GM18868 (cell line): ENCODE measurements at regions not wholly inside any gene's neighbourhood (a gene's known extent, or its start where the extent isn't known, plus 50 kb on each side); places are given as distances from the start of the nearest gene placed in this dataset.
"Not testable (repeated sequence)": the region's sequence is repeated elsewhere in the genome, so short reads cannot be mapped to it uniquely, and the experiment has no call there.

Experiments
- ATAC-seq: cut with Tn5 transposase; IDR thresholded peaks from one replicate; pipeline ENCODE4 v1.9.1; 2021; ENCODE audit warnings: mild to moderate bottlenecking, moderate library complexity; ENCODE audit not compliant: unreplicated experiment

DNA sequence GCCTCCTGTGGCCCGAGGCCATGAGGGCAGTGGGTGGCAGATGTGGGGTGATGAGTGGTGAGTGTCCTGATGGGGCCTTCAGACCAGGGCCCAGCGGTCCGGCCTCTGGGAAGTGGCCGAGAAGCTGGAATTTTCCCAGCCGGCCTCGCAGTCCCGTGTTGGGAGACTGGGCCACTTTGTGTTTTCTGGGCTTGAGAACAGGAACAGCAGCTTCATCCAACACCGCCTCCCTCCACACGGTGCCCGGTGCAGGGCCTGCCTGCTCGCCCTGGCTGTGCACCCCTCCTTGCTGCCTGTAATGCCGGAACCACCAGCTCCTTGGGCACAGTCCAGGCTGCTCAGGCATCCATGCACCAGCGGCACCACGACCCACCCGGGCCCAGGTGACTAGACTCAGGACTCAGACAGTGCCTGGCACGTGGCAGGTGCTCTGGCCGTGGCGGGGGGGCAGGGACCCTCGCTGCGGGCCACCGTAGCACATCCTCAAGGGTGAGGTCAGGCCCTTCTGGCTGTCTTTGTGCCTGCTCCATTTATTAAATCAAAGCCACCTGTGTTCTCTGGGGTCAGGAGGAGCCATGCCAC lies 194.7 kb downstream of the BANP start:
- ATAC-seq = not testable (repeated sequence)

DNA sequence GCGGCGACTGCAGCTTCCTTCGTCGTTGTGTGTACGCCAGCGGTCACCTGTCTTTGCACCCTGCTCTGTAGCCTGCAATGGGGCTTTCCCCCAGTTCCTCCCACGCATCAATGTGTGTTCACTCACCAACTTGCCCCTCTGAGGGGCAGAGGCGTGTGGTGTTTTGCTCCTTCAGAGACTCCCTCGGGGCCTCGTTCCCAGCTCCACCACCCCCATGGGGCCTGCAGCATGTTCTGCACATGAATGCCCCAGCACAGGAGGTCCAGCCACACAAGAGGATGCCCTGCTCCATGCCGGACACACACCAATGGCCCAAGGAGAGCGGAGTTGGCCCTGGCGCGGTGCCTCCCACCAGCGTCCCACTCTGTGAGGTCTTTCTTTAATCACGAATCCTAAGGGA lies 196.8 kb downstream of the BANP start:
- ATAC-seq = not testable (repeated sequence)

DNA sequence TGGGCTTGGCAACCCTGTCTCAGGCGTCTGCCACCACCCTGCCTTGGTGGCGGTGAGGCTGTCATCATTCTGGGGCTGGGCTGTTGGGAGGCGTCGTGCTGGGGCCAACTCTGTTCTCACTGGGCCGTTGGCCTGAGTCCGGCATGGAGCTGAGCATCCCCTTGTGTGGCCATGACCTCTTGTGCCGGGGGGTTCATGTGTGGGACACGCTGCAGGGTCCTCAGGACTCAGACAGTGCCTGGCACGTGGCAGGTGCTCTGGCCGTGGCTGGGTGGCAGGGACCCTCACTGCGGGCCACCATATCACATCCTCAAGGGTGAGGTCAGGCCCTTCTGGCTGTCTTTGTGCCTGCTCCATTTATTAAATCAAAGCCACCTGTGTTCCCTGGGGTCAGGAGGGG lies 197.4 kb downstream of the BANP start:
- ATAC-seq = not testable (repeated sequence)

DNA sequence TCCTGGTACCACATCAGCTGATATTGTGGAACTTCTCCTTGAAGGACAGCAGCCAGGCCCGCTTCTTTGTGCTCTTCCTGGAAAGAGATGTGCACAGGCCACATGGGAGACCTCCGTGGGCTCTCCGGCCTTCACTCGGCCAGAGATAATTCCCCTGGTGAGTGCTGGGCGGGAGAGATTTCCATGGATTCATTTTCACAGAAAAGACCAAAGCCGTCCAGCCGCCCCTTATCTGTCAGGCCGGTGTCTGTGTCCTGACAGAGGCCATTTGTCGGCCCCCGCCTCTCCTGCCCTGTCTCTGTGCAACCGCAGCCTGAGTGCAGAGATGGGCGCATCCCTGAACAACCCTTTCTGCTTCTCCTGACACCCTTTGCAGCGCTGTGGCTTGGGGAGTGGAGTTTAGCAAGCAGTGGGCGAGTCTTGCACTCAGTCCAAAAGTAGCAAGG lies 197.9 kb downstream of the BANP start:
- not testable (repeated sequence) for ATAC-seq

DNA sequence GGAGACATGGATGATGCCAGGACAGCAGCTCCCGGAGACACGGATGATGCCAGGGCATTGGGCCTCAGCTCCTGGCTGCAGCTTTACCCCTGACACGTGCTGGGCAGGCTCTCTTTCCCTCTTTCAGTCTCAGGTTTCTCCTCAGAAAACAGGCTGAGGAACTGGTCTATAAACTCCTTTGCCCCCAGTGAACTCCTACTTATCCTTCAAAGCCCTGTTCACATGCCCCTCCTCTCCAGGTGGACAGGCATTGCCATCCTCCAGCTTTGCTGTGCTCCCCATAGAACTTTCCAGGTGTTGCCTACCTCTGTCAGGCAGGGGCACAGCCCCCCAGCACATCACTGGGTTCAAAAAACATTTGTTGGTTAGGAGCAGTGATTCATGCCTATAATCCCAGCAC lies 198.4 kb downstream of the BANP start:
- not testable (repeated sequence) for ATAC-seq

DNA sequence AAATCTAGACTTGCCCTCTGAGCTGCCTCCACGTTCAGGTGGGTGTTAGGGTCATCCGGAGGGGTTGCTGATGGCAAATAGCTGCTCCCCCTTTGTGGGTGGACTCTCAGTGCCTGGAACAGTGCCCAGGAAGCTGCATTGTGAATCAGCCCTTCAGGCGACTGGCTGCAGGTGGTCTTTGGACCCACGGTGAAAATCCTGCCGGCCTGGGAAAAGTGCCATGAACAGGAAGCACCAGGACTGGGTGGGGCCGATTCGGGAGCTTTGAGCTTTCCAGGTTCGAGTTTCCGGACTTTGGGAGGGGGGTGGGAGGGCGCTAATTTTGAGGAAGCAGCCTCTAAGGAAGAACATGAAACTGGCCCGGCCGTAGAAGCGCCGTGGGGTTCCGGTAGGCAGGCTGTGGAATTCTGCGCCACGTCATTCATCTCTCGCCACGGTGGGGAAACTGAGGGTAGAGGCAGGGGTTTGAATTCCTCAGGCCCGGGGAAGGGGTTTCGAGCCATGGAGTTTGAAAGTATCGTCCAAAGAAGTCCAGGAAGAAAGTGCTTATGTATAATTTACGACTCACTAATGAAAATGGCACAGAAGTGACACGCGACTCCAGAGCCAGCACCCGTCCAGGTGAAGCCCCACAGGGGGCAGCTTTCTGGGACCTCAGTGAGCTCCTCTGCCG lies 199.4 kb downstream of the BANP start:
- not testable (repeated sequence) for ATAC-seq

DNA sequence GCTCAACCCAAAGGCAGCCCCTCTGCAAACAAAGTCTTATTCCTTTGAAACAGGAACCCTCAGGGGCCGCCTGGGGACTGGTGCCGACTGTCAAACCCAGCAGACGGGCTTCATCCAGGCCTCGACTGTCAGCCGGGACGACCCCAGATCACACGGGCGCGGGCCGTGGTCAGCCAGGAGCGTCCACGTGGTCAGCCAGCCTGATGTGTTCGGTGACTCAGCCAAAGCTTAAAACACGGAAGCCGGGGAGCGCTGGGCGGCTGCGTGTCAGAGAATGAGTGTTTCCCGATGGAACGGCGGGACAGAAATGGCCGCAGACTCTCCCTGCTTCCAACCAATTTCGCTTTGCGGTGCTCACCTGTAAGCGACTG lies 199.9 kb downstream of the BANP start:
- ATAC-seq = not testable (repeated sequence)

DNA sequence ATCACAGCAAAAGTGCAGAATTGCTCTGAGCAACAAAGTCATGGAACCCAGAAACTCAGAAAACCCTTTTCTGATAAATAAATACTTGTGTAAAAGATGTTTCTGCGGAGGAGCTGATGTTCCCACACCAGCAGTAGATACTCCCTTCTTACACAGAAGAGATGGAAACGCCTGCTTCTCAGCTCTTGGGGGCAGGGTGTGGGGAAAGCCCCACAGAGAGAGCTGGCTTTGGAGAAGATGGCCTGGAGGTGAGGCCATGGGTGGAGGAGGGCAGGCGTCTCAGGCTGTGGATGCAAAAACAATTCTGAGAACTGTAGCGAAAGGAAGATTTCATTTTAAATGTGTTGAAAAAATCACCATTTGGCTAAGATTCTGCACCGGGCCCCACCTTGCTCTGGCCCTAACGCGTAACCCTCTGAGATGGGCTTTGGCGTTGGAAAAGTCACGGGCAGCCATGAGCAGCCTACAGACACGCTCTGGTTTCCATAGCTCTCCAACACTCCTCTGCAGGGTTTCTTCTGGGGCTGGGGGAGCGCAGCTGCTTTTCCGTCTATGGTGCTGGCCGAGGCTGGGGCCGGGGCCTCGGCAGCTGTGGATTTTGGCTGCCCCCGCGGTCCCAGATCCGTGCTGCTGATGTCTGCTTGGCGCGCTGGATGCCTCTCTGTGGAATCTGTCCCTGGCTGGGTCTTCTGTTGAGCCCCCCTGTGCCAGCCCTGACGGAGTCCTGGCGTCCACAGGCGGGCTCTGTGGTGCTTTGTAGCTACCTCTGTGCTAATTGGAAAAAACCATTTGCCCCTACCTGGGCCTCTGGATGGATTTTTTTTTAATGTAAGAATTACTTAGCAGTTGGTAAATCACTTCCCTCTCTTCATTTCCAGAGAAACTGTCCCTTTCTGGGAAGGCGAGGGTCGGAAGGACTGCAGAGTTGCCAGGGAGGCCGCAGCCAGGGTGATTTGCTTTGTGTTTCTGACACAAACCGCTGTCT lies 200.9 kb downstream of the BANP start:
- ATAC-seq = not testable (repeated sequence)

DNA sequence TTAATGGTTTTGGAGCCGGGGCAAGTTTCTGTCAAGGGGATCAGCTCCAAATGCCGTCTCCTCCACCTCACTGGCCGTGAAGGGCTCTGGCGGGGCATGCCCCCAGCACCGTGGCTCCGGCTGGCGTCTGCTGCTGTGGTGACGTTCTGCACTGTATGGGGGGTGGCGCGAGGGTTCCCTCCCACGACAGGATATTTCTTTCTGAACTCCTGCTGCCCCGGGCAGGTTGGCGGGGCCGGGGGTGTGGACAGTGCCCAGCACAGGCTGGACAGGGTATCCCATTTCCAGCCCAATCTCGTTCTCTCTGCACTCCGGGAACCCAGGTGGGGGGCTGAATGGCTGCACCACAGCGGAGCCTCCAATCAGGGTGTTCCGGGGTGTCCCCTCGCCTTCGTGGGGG lies 201.6 kb downstream of the BANP start:
- not testable (repeated sequence) for ATAC-seq

DNA sequence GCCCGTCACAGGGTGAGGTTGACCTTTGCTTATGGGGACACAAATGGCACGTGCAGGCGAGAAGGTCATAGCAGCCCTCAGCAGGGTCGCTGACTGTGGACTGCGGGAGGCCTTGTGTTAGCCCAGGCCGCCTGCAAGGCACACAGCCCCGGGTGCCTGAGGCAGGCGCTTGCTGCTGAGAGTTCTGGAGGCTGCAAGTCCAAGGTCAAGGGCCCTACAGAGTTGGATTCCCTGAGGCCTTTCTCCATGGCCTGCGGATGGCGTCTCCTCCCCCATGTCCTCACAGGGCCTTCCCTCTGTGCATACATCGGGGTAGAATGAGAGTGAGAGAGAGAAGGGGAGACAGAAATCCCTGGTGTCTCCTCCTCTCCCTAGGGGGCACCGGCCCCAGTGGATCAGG lies 202.3 kb downstream of the BANP start:
- ATAC-seq = not testable (repeated sequence)

DNA sequence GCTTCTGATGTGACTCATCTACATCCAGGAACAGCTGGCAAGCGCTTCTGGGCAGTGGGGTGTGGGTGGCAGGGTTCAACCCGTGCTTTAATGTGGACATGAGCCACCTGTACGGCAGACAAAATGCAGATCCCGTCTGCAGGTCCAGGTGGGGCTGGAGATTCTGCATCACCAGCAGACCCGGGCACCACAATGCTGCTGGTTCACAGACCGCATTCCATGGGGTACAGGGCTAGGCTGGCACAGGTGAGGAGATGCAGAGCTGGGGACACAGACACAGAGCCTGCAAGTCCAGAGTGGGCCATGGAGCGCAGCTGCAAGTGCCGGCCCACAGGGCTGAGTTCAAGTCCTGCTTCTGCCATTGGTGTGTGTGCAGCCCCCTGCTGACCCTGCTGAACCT lies 203.7 kb downstream of the BANP start:
- not testable (repeated sequence) for ATAC-seq

DNA sequence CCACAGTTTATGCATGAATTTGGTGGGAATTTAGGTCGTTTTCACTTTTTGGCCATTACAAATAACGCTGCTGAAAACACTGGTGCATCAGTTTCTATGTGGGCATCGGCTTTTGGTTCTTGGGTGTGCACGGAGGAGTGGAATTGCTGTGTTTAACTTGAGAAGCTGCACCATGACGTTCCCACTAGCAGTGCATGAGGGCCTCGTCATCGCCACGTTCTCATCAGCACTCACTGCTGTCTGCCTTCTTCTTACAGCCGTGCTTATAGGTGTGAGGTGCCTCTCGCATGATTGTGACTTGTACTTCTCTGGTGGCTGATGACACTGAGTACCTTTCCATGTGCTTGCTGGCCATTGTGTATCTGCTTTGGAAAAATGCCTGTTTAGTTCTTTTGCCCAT lies 204.4 kb downstream of the BANP start:
- not testable (repeated sequence) for ATAC-seq

DNA sequence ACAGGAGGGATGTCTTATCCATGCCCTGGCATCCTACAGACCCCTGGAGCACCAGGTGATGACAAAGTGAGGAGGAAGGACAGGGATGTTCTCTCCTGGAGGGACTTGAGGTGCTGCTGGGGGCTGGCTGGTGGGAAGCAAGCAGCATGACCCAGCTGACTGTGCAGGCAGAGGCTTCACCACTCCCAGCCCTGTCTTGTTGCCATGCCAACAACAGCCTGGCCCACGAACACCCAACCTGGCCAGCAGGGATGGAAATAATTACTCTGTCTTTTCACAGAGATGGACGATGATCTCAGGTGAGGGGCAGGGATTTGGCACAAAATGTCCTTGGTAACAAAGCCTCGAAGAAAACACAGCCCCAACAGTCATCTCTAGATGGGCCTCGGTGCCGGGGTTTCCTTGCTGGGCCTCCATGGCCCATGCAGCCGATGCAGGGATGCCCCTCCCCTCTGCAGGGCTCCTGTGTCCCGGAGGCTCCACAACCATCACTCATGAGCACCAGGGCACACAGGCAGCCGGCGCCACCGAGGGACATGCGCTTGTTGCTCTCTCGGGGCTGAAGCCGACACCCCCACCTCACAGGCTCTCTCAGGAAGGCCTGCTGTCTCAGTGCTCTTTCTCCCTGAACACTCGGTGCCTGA lies 205.5 kb downstream of the BANP start:
- not testable (repeated sequence) for ATAC-seq

DNA sequence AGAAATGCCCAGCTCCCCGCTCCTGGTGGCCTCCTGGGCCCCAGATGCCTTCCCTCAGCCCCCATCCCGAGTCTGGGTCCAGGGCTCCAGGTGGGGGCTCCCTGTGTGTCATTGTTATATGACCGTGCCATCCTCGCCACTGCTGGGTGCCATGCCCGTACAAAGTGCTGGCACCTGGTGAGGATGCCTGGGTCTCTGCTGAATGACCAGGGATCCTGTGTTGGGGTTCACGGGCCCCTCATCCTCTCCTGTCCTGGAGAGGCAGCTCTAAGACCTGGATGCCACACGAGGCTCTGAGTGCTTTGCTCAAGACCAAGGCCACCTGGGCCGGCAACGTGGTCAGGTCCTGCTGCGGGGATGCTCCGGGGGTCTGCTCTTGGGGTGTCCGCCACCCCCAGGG lies 206.5 kb downstream of the BANP start:
- ATAC-seq = not testable (repeated sequence)

DNA sequence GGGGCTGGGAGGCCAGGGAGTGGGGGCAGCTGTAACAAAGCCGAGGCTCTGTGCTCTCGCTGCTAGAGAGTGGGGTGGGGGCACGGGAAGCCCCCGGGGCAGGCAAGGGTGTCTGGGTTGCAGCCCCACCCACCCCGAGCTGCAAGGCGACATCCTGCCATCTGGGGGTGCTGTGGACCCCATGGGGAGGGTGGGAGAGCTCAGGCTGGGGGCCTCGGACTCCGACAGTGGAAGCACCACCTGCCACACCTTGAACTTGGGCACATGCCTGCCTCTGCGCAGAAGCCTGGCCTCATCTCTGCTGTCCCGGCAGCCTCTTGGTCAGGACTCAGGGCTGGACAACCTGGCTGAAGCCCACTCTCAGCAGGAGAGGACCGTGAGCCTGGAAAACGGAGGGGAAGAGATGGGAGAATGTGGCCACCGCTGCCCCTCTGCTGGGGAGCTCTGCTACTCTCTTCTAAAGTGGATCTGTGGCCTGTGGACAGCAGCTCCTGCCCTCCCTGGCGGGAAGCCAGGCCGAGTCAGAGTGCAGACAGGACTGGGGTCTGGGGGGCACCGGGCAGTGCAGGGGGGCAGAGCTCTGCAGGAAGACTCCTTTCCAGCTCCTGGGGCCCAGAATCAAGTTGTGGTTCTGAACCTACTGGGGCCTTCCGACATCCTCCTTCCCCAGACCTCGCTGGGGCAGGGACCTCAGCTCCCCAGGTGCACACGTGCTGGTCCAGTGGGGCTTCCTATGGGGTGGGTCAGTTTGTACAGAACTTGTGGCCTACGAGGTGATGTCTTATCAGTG lies 207.2 kb downstream of the BANP start:
- ATAC-seq = not testable (repeated sequence)

DNA sequence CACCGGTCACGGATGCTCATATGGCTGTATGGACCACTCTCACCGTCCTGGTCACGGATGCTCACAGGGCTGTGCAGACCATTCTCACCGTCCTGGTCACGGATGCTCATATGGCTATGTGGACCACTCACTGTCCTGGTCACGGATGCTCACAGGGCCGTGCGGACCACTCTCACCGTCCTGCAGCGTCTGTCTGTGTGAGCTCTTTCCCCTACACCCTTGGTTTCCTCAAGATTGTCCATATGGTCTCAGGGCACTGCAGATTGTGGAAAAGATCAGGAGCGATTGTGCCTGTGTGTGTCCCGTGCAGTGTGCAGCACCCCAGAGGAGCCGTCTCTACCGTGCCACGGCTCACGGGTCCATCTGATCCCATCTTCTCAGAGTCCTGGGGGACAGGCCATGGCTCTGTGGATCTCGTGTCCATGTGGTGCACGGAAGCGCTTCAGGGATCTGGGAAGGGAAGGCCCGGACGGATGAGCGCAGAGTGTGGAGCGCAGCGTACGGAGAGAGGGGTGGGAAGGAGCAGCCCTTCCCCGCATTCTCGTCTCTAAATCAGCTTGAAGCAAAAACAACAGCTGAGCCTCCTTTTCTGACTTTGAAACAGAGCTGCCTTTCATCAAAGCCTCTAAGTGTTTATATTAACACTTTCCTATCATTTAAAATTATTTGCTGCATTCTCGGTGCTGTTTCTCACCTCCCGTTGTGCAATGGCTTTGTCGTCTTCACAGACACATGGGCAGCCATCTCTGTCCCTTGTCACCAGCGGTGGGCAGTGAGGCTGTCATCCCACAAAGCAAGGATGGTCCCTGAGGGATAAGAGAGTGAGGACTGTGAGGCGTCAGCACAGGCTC lies 208.0 kb downstream of the BANP start:
- not testable (repeated sequence) for ATAC-seq

DNA sequence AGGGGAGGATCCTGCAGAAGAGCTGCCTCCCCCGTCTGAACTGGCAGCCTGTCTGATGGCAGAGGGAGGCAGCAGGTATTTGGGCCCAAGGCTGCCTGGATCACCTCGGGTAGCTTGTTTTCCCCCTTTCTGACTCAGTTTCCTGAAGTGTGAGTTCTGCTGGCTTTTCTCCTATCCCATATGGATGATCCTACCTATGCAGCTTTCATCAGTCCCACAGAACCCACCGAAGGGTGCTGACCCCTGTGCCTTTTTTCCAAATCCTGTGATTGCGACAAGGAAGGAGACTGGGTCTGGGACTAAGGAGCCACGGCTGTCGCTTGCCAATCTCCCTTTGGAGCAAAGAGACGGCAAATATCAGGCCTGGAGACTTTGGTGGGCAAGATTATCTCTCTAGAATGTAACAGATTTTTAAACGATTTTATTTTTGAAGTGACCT lies 208.7 kb downstream of the BANP start:
- not testable (repeated sequence) for ATAC-seq

DNA sequence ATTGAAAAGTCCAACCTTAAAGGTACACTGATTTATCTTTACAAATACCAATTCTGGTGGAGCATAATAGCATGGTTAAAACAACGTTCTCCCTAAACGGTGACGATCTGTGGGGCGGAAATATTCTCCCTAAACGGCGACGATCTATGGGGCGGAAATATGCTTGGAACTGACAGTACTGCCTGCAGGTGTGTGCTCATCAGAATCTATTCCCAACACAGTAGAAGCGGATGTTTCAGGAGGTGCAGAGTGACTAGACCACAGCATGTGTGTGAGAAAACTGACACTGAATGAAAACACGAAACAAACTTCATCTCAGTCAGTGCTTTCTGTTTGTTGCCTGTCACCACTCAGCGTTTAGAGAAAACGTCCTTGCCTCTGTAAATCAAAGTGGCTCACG lies 210.0 kb downstream of the BANP start:
- ATAC-seq = not testable (repeated sequence)

DNA sequence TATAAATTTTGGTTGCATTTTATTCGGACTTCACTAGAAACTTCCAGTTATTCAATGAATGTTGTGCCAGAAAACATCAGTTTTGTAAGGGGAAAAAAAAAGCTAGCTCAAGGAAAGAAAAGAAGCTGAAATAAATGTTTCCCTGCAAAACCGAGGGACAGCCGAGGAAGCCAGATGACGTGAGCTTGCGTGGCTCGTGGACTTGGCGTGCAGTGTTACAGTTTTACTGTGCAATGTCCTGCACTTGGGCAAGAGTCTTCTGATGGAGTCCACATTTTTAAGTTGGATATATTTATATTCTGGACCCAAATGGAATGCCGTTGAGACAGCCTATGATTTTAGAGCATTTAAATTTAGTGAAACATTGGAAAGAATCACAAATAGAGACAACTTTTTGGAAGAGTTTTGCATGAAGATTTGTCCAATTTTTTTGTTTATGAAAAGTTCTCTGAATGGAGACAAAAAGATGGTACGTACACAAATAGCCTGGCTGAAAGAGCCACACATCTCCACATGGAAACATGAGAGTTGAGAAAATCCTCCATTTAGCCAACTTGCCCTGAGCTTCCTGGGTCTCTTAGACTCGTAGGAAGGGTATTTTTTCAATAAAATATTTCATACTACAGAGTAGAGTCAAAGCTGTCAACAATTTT lies 210.5 kb downstream of the BANP start:
- not testable (repeated sequence) for ATAC-seq
